Gastrocnemius medialis (tissue), 4 donors: ENCODE measurements at regions not wholly inside any gene's neighbourhood (a gene's known extent, or its start where the extent isn't known, plus 50 kb on each side); places are given as distances from the start of the nearest gene placed in this dataset.

Experiments used
- ATAC-seq, 2 donors: fragments of 150-250 bp; one replicate each; pipeline ENCODE4 v1.9.1; 2016
- DNase-seq, 2 donors: peaks; one replicate each; pipeline ENCODE4 v3.0.0-alpha.2; 2019
- H3K27ac ChIP-seq, 4 donors: fragments of 200-600 bp; sonication (generic); 1 replicate in 1 of 4; 2 replicates in 3 of 4; pipeline ENCODE4 v1.5.1; 2016 to 2018; ENCODE audit warnings: mild to moderate bottlenecking in 2 of 4, moderate library complexity in 1 of 4
- H3K27me3 ChIP-seq, 3 donors: fragments of 200-600 bp; sonication (generic) in 2 of 3; 1 replicate in 1 of 3; 2 replicates in 2 of 3; pipeline versions ENCODE4 v1.5.1 to v1.6.0; 2016 to 2019; ENCODE audit warnings: mild to moderate bottlenecking in 1 of 3, moderate library complexity in 1 of 3
- H3K36me3 ChIP-seq, 2 donors: fragments of 200-600 bp; sonication (generic) in 1 of 2; one replicate each; pipeline ENCODE4 v1.5.1; 2017 to 2018
- H3K4me1 ChIP-seq, 2 donors: fragments of 200-600 bp; sonication (generic) in 1 of 2; one replicate each; pipeline ENCODE4 v1.5.1; 2016 to 2017; ENCODE audit warnings: mild to moderate bottlenecking in 2 of 2
- H3K4me3 ChIP-seq, 4 donors: fragments of 200-600 bp; sonication (generic) in 3 of 4; 1 replicate in 1 of 4; 2 replicates in 3 of 4; pipeline ENCODE4 v1.5.1; 2016 to 2019; ENCODE audit warnings: mild to moderate bottlenecking in 2 of 4
- H3K9me3 ChIP-seq, 3 donors: fragments of 200-600 bp; sonication (generic) in 2 of 3; 1 replicate in 1 of 3; 2 replicates in 2 of 3; pipeline ENCODE4 v1.5.1; 2016 to 2019
- POLR2A ChIP-seq, 2 donors: fragments of 450-650 bp; IDR thresholded peaks; one replicate each; pipeline ENCODE4 v1.6.1; 2017; ENCODE audit warnings: antibody characterized with exemption in 2 of 2, mild to moderate bottlenecking in 2 of 2, moderate library complexity in 2 of 2
- in situ Hi-C, 4 donors: fragments of 200-750 bp; cut with MboI; loops; one replicate each; pipeline versions ENCODE4 v1.15.0 to v1.8.0; 2017; ENCODE audit warnings: low sequenced_read_pairs in 4 of 4
- intact Hi-C: fragments of 100-400 bp; cut with DNase I; formaldehyde crosslinking; loops from one replicate; pipeline ENCODE4 v1.15.1; 2023; ENCODE audit warnings: low total_unique reads
- TF ChIP-seq, protein P1 (sequence below), 5 experiments: fragments of 450-650 bp in 3 of 5; fragments of 200-600 bp in 2 of 5; sonication (generic) in 2 of 5; IDR thresholded peaks in 4 of 5; conservative IDR thresholded peaks in 1 of 5; 1 replicate in 4 of 5; 2 replicates in 1 of 5; pipeline ENCODE4 v1.5.1; 2016 to 2019; ENCODE audit warnings: antibody characterized with exemption in 5 of 5, mild to moderate bottlenecking in 3 of 5, moderate library complexity in 3 of 5

DNA sequence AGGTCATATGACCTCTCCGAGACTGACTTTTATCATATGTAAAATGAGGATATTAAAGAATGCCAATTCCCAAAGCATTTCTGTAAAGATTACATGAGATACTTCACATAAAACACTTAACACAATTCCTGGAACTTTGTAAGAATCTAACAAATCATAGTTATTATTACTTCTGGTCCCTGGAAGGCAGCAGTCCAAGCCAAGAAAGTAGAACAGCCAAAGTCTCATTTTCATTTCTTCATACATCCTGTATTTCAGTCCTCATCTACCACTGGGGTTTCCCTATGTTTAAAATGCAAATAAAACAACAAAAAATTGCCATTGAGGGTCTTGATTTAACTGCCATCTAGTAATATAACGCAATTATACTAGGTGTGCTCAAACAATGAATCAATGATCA is 179.5 kb downstream of the MARCHF11 start:
- intact Hi-C loops = no loop called here
- TF ChIP-seq, protein P1, sequence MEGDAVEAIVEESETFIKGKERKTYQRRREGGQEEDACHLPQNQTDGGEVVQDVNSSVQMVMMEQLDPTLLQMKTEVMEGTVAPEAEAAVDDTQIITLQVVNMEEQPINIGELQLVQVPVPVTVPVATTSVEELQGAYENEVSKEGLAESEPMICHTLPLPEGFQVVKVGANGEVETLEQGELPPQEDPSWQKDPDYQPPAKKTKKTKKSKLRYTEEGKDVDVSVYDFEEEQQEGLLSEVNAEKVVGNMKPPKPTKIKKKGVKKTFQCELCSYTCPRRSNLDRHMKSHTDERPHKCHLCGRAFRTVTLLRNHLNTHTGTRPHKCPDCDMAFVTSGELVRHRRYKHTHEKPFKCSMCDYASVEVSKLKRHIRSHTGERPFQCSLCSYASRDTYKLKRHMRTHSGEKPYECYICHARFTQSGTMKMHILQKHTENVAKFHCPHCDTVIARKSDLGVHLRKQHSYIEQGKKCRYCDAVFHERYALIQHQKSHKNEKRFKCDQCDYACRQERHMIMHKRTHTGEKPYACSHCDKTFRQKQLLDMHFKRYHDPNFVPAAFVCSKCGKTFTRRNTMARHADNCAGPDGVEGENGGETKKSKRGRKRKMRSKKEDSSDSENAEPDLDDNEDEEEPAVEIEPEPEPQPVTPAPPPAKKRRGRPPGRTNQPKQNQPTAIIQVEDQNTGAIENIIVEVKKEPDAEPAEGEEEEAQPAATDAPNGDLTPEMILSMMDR (IDR thresholded peaks at IDR 0.05 in 4 of 5, conservative IDR thresholded peaks at IDR 0.05 in 1 of 5) = no peak
- no peak for TF ChIP-seq POLR2A (IDR thresholded peaks at IDR 0.05)
- no peaks in the 10 kb centered on the region for H3K36me3 ChIP-seq

DNA sequence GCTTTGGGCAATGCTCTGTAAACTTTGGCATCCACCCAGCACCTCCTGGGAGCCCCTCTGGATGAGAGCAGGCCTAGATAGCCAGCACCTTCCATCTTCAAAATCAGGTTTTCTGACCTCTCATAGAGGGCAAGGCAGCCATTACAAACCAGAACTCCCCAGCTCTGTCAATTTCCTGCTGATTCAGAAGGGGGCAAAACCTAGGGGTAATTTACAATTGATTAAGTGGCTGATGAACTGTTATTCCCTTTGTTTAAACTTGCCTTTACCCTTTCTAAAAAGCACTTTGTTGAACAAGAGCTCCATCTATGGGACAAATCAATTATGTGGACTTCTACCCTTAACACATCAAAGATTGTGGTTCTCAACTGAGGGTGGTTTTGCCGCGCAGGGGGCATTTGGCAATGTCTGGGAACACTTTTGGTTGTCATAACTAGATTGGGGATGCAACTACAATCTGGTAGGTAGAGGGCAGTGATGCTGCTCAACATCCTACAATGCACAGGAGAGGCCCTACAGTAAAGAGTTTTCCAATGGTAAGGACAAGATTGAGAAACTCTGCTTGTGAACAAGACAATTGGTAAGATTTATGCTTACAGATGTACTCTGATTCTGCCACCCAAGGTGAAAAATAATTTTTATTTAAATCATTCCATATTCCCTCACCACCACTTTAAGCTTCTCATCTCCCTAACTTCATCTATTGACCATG is 184.1 kb downstream of the MARCHF11 start:
- in situ Hi-C loops = no loop called here

More for the DNA sequence above, 179.5 kb downstream of the MARCHF11 start:
- no peaks in the 10 kb centered on the region for H3K4me1 ChIP-seq
- in situ Hi-C loops = loop anchor here in 1 of 4 donors (25.0 kb wide), 1 partner anchor 913 kb away; no protein-coding TSS in a partner anchor
- no peak overlapping the region for H3K27ac ChIP-seq
- no peaks in the 10 kb centered on the region for H3K9me3 ChIP-seq
- H3K4me3 ChIP-seq = no peak overlapping the region
- DNase-seq (no peak), ATAC-seq (no peak)
- H3K27me3 ChIP-seq = no peaks in the 10 kb centered on the region

DNA sequence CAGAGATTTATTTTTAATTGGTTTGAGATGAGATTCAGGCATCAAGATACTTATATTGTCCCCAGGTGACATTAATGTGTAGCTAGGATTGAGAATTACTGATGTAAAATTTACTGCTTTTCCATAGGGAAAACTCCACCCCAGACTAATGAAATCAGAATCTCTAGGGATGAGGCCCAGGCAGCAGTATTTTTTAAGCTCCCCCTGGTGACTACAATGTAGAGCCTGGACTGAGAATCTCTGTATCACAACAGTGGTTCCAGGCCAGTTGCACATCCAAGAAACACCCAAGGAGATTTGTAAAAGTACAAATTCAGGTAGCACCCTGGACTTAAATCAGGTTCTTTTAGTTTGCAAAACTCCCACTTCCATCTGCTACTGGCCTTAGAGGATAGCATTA is 185.7 kb downstream of the MARCHF11 start:
- Histone ChIP-seq H3K9me3 (peaks cover 0 to 13% (median 0%) of the 10 kb centered on the region in 3 donors), H3K27me3 (no peaks in the 10 kb centered on the region), H3K4me1 (no peaks in the 10 kb centered on the region), H3K4me3 (no peak overlapping the region), H3K27ac (no peak overlapping the region), H3K36me3 (no peaks in the 10 kb centered on the region)
- intact Hi-C loops = no loop called here
- TF ChIP-seq, protein P1 (IDR thresholded peaks at IDR 0.05 in 4 of 5, conservative IDR thresholded peaks at IDR 0.05 in 1 of 5) = no peak
- no peak for TF ChIP-seq POLR2A (IDR thresholded peaks at IDR 0.05)
- in situ Hi-C loops = no loop called here
- ATAC-seq (no peak), DNase-seq (no peak)

More for the DNA sequence above, 184.1 kb downstream of the MARCHF11 start:
- intact Hi-C loops = loop anchor here (5.0 kb wide), 1 partner anchor 533 kb away; no protein-coding TSS in a partner anchor
- DNase-seq (no peak), ATAC-seq (no peak)
- no peaks in the 10 kb centered on the region for H3K36me3 ChIP-seq
- H3K27ac ChIP-seq = no peak overlapping the region
- H3K27me3 ChIP-seq = no peaks in the 10 kb centered on the region
- TF ChIP-seq, protein P1 (IDR thresholded peaks at IDR 0.05 in 4 of 5, conservative IDR thresholded peaks at IDR 0.05 in 1 of 5) = peak in 2 of 5 experiments; percentile 30 to 39
- TF ChIP-seq POLR2A (IDR thresholded peaks at IDR 0.05) = no peak
- no peak overlapping the region for H3K4me3 ChIP-seq
- no peaks in the 10 kb centered on the region for H3K4me1 ChIP-seq
- H3K9me3 ChIP-seq = peaks cover 0 to 13% (median 0%) of the 10 kb centered on the region in 3 donors

DNA sequence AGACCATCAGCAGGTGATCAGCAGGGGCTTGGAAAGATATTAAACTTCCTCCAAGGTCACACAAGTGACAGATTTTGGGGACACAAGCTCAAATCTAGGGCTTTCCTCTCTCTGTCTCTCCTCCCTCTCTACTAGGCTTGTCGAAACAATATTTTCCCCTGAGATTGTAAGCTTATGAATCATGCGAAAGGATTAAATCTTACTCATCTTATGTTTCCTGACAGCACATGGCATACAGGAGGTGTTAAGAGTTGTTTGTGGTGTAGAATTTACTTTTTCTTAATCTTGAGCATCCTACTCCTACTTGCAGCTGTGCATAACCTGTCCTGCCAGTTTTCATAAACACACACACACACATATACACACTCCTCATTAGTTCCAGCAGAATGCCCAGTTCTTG is 186.3 kb downstream of the MARCHF11 start:
- intact Hi-C loops = no loop called here
- Histone ChIP-seq H3K27ac (no peak overlapping the region), H3K27me3 (no peaks in the 10 kb centered on the region), H3K36me3 (no peaks in the 10 kb centered on the region), H3K4me1 (no peaks in the 10 kb centered on the region), H3K4me3 (no peak overlapping the region), H3K9me3 (peaks cover 0 to 13% (median 0%) of the 10 kb centered on the region in 3 donors)
- ATAC-seq = no peak
- no peak for DNase-seq
- in situ Hi-C loops = no loop called here
- TF ChIP-seq, protein P1 (IDR thresholded peaks at IDR 0.05 in 4 of 5, conservative IDR thresholded peaks at IDR 0.05 in 1 of 5) = no peak
